Small intestine (tissue), 7 donors: ENCODE measurements at regions not wholly inside any gene's neighbourhood (a gene's known extent, or its start where the extent isn't known, plus 50 kb on each side); places are given as distances from the start of the nearest gene placed in this dataset.

Experiments used
- DNase-seq, 2 donors: peaks; one replicate each; pipeline versions ENCODE4 v3.0.0 to v3.0.0-alpha.2; 2013
- FAIRE-seq: peaks from 2 replicates; lab custom pipeline; 2012; peaks lifted over from hg19 to GRCh38; lab: Jason Lieb, UNC
- H3K27ac ChIP-seq, 3 donors: one replicate each; pipeline ENCODE4 v1.5.1; 2013; ENCODE audit warnings: low read length in 2 of 3, mild to moderate bottlenecking in 2 of 3, control low read depth in 1 of 3, inconsistent platforms in 1 of 3, low read depth in 1 of 3, moderate library complexity in 1 of 3
- H3K27me3 ChIP-seq, 3 donors: one replicate each; pipeline ENCODE4 v1.6.1; 2013; ENCODE audit warnings: low read length in 3 of 3, inconsistent platforms in 1 of 3; ENCODE audit not compliant: control insufficient read depth in 3 of 3, insufficient read depth in 3 of 3
- H3K36me3 ChIP-seq, 3 donors: one replicate each; pipeline ENCODE4 v1.6.1; 2013; ENCODE audit warnings: low read length in 3 of 3, inconsistent platforms in 1 of 3, low read depth in 1 of 3, mild to moderate bottlenecking in 1 of 3, moderate library complexity in 1 of 3; ENCODE audit not compliant: control insufficient read depth in 3 of 3, insufficient read depth in 2 of 3
- H3K4me1 ChIP-seq, 3 donors: one replicate each; pipeline ENCODE4 v1.6.1; 2013; ENCODE audit warnings: low read length in 2 of 3, inconsistent platforms in 1 of 3, low read depth in 1 of 3, mild to moderate bottlenecking in 1 of 3, moderate library complexity in 1 of 3; ENCODE audit not compliant: control insufficient read depth in 3 of 3, insufficient read depth in 2 of 3
- H3K4me3 ChIP-seq, 3 donors: one replicate each; pipeline ENCODE4 v1.5.1; 2013; ENCODE audit warnings: low read length in 3 of 3, control low read depth in 1 of 3, inconsistent platforms in 1 of 3, low read depth in 1 of 3, mild to moderate bottlenecking in 1 of 3, moderate library complexity in 1 of 3
- H3K9me3 ChIP-seq, 2 donors: one replicate each; pipeline ENCODE4 v1.6.1; 2013; ENCODE audit warnings: low read depth in 1 of 2, low read length in 1 of 2; ENCODE audit not compliant: control insufficient read depth in 2 of 2, insufficient read depth in 1 of 2
- WGBS, 3 donors: extraction: QIAGEN DNeasy Blood & Tissue Kit; methylation state at CpG; one replicate each; pipeline ENCODE4 v1.1.7; 2013; 5-methylcytosine and 5-hydroxymethylcytosine counted together
- donor health status: healthy with polysubstance abuse.
- donor health status: control.
- donor health status: control.
- donor health status: Bipolar disorder and iron deficiency.
- donor health status: healthy.

DNA sequence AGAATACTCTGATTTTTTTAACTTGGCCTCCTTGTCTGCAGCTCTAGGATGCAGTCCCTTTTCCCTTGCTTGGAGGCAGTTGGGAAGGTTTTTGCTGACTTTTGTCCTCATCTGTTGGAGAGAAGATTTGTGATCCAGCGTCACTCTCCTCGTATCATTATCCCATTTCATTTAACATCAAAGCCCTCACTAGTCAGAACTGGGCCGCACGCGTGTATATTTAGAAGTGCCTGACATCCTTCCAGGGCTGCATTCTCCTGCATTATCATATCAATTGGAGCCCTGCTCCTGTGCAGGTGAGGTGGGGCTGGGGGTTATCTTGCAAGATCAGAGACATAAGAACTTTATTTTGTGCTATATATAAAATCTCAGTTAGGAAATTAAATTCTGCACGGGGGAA, 435.1 kb upstream of the HS6ST1 start:
- WGBS, 3 donors, result 67 to 76% (median 68%) methylated on average over 6 of the region's 6 CpGs
- DNase-seq, result no peak
- H3K4me3 ChIP-seq, result no peak overlapping the region
- H3K9me3 ChIP-seq, result no peaks in the 10 kb centered on the region
- H3K27ac ChIP-seq, result no peak overlapping the region
- H3K36me3 ChIP-seq, result no peaks in the 10 kb centered on the region
- H3K4me1 ChIP-seq, result peaks cover 0 to 13% (median 0%) of the 10 kb centered on the region in 3 donors
- FAIRE-seq, result no peak
- no peaks in the 10 kb centered on the region for H3K27me3 ChIP-seq

DNA sequence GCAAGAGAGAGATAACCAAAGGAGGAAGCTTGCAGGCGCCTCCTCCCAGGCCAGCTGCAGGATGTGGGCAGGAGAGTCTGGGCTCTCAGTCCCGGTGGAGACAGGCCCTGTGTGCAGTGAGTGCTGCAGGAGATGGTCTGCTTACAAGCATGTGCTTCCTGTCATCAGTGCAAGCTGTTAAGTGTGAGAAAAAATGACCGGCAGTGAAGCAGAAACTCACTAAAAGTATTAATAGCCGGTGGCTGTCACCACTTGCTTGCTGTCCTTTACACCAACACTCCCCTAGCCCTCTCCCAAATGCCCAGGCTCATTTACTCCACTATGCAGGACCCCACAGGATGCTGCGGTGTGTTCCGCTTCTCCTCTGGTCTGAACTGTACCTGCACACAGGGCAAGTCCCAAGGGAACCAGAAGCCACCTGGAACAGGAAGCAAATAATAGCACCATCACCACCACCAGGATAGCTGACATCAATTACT, 435.6 kb upstream of the HS6ST1 start:
- Histone ChIP-seq H3K27me3 (no peaks in the 10 kb centered on the region), H3K9me3 (no peaks in the 10 kb centered on the region), H3K4me3 (no peak overlapping the region), H3K36me3 (no peaks in the 10 kb centered on the region), H3K4me1 (peaks cover 0 to 13% (median 0%) of the 10 kb centered on the region in 3 donors), H3K27ac (no peak overlapping the region)
- DNase-seq (peak in 1 of 2 donors; percentile 24), FAIRE-seq (no peak)
- 46 to 63% (median 54%) methylated on average over 6 of the region's 6 CpGs for WGBS, 3 donors

DNA sequence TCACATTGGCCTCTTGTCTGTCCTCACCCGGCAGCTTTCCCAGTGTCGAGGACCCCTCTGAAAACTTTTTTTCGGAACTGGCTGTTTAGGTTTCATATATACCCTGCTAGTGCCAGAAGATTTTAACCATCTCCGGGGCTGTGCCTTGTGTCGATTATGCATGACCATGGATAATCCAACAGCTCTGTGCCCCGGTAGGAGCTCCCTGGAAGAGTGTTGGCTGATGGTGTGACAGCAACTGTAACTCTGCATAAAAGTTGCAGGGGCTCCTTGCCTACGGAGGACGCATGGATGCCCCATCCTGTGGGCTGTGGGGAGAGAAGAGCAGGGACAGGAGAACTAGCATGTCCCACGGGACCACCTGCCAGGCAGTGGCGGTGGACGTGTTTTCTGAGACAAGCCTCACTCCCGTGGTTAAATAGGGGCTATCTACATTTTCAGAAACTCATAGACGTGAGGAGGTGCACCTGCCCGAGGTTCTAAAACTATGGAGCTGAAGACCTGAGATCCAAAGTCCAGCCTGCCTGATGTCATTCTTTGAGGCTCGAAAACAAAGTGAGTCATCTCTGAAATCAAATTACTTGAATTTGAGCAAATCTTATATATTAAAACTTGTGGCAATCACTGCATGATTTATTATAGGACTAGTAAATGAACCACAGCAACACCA, 437.2 kb upstream of the HS6ST1 start:
- no peaks in the 10 kb centered on the region for H3K36me3 ChIP-seq
- no peak overlapping the region for H3K4me3 ChIP-seq
- WGBS, 3 donors, result 44 to 55% (median 48%) methylated on average over 15 of the region's 15 CpGs
- H3K27ac ChIP-seq, result no peak overlapping the region
- H3K9me3 ChIP-seq, result no peaks in the 10 kb centered on the region
- peak in 1 of 2 donors; percentile 48 for DNase-seq
- no peaks in the 10 kb centered on the region for H3K27me3 ChIP-seq
- H3K4me1 ChIP-seq, result peaks cover 0 to 9% (median 0%) of the 10 kb centered on the region in 3 donors
- FAIRE-seq, result no peak

DNA sequence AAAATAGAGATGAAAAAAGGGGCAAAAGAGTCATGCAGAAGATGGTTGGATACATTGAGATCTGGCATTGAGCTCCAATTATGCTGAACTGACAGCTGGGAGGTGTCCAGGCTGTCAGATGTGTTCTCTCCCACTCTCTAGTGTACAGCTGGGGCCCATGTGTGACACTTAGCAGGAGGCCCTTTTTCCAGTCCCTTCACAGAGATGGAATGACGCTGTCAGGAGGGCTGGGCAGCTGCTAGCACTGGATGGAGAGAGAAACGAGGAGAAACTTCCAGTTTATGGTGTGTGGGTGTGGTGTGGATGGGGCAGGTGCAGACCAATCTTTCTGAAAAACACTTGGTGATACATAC, 437.7 kb upstream of the HS6ST1 start:
- no peaks in the 10 kb centered on the region for H3K27me3 ChIP-seq
- H3K36me3 ChIP-seq, result no peaks in the 10 kb centered on the region
- no peaks in the 10 kb centered on the region for H3K9me3 ChIP-seq
- no peak overlapping the region for H3K27ac ChIP-seq
- DNase-seq, result peak in 1 of 2 donors; percentile 46
- no peak for FAIRE-seq
- 5 to 20% (median 14%) methylated on average over 2 of the region's 2 CpGs for WGBS, 3 donors
- peaks cover 0 to 9% (median 0%) of the 10 kb centered on the region in 3 donors for H3K4me1 ChIP-seq
- H3K4me3 ChIP-seq, result no peak overlapping the region

DNA sequence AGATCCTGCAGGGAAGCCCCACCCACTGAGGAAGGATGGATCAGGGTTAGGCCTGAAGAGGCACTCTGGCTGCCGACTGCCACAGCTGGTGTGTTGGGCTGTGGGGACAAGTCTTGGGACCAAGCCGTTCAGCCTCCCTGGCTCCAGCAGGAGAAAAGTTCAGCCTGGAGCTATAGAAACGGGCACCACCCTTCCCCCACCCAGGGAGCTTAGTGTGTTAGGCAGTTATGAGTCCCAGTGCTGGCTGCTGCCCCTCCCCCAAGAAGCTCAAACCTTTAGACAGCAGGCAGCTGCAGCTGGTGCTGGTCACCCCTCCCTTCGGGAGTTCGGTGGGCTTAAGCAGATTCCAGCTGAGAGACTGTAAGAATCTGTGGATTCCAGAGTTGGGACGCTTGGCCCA, 447.1 kb upstream of the HS6ST1 start:
- Histone ChIP-seq H3K4me3 (no peak overlapping the region), H3K9me3 (no peaks in the 10 kb centered on the region), H3K27ac (no peak overlapping the region), H3K27me3 (no peaks in the 10 kb centered on the region), H3K36me3 (no peaks in the 10 kb centered on the region), H3K4me1 (no peaks in the 10 kb centered on the region)
- FAIRE-seq (no peak), DNase-seq (no peak)
- 66 to 79% (median 66%) methylated on average over 6 of the region's 6 CpGs for WGBS, 3 donors

DNA sequence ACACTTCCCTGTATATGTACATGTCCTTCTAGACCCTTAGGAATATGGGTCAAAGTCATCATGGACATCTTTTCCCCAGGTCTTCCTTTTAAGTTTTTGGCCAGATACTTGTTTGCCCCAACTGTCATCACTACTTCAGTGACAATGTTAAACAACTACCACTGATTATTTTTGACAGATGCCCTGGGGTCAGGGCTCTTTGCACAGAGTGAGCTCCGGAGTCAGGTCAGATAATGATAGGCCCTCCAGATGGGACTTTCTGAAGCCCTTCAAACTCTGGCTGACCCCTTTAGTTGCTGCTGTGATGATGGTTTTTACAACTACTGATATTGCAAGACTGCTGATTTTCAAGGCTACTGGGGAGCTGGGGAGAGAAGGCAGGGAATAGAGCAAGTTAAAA, 449.4 kb upstream of the HS6ST1 start:
- Histone ChIP-seq H3K27me3 (no peaks in the 10 kb centered on the region), H3K4me3 (no peak overlapping the region), H3K36me3 (no peaks in the 10 kb centered on the region), H3K4me1 (no peaks in the 10 kb centered on the region), H3K9me3 (no peaks in the 10 kb centered on the region), H3K27ac (no peak overlapping the region)
- FAIRE-seq (no peak), DNase-seq (no peak)
- WGBS, 3 donors, result 69 to 85% (median 72%) methylated on average over 1 of the region's 1 CpG

DNA sequence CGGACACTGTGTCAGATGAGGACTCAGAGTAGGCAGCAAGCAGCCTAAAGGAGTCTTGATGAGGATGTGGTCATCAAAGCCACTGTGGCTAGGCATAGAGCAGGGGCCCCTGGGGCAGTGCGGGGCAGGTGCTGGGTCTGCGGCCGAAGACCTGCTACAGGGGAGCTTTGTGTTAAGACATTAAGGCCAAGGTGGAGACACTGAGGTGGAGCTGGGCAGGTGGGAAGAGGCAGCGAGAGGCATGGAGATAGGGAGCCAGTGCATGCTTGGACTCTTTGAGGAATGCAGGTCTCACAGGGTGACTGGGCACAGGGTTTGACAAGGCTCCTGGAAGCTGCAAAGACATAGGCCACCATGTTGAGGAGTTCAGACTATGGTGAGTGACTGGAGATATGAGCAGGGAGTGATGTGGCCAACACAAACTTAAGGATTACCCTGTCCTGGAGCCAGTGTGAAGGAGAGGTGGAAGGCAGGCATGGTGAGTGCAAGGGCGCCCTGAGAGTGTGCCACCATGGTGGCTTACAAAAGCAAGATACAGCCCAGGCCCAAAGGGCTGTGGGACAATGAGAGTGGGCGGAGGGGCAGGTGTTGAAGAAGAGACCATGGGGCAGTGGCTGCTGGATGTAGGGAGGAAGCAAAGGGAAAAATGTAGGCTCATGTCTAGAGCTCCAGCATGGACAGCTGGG, 450.9 kb upstream of the HS6ST1 start:
- no peak overlapping the region for H3K27ac ChIP-seq
- peaks cover 0 to 11% (median 0%) of the 10 kb centered on the region in 3 donors for H3K4me1 ChIP-seq
- no peaks in the 10 kb centered on the region for H3K9me3 ChIP-seq
- no peak for FAIRE-seq
- H3K27me3 ChIP-seq, result no peaks in the 10 kb centered on the region
- no peak for DNase-seq
- no peaks in the 10 kb centered on the region for H3K36me3 ChIP-seq
- 87 to 95% (median 93%) methylated on average over 7 of the region's 7 CpGs for WGBS, 3 donors
- H3K4me3 ChIP-seq, result no peak overlapping the region

DNA sequence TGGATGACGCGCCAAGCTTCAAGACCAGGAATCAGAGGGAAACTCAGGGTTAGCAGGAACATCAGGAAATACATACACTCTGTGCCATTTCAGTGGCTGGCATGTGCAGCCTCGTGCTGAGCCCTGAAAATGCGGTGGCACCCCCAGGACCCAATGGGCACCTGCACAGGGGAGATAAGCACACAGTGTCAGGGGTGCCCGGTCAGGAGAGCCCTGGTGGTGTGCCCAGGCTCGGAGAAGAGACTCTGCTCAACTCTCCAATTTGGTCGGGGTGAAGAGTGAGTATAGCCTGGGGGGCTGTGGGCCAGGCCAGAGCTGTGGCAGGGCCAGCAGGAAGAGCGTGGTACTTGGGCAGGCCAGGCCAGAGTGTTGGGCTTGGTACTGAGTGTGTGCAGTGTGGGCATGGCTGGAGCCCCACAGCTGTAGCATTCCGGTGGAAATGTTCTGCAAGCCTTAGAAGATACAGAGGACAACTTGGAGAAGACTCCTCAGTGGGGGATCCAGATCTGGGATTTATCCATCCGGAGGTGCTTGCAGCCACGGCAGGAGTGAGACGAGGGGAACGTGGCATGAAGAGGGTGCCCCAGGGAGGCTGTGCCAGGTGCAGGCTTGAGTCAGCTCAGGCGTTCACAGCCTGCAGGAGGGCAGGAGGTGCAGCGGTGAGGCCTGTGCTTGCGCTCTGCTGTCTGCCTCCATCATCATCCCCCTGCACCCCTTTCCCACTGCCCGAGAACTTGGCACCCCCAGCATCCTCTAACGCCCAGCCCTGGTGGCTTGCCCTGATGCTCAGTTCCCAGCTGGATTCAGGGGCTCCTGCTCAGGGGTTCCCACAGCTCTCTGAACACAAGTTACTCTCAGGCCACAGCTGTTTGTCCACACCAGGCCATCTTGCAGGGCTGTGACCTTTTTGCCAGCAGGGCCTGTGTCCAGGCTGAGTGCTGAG, 451.7 kb upstream of the HS6ST1 start:
- Histone ChIP-seq H3K36me3 (no peaks in the 10 kb centered on the region), H3K9me3 (no peaks in the 10 kb centered on the region), H3K27ac (no peak overlapping the region), H3K4me3 (no peak overlapping the region), H3K27me3 (no peaks in the 10 kb centered on the region), H3K4me1 (peaks cover 0 to 19% (median 0%) of the 10 kb centered on the region in 3 donors)
- DNase-seq, result no peak
- WGBS, 3 donors, result 92 to 93% (median 92%) methylated on average over 18 of the region's 18 CpGs
- FAIRE-seq, result no peak
